ENCODE measurements at regions not wholly inside any gene's neighbourhood (a gene's known extent, or its start where the extent isn't known, plus 50 kb on each side); places are given as distances from the start of the nearest gene placed in this dataset.
"Not testable (repeated sequence)": the region's sequence is repeated elsewhere in the genome, so short reads cannot be mapped to it uniquely, and the experiment has no call there.

- no peak for DNase-seq (ENCODE audit: low spot score)
These were observed 80.0 kb upstream of the COL5A1 start for GRCh38 chr9:134561427-134562145.

GRCh38 chr9:134562146-134562849, 79.3 kb upstream of the COL5A1 start:
- DNase-seq (ENCODE audit: low spot score): no peak

- no peak for DNase-seq (ENCODE audit: low spot score)
These were observed 78.2 kb upstream of the COL5A1 start for GRCh38 chr9:134563397-134563796.

GRCh38 chr9:134564431-134565170, 77.0 kb upstream of the COL5A1 start:
- no peak for DNase-seq (ENCODE audit: low spot score)

- DNase-seq (ENCODE audit: low spot score): no peak
These were observed 76.2 kb upstream of the COL5A1 start for GRCh38 chr9:134565316-134565915.

GRCh38 chr9:134566196-134566847, 75.3 kb upstream of the COL5A1 start:
- no peak for DNase-seq (ENCODE audit: low spot score)

- no peak for DNase-seq (ENCODE audit: low spot score)
These were observed 74.7 kb upstream of the COL5A1 start for GRCh38 chr9:134566936-134567335.

- DNase-seq (ENCODE audit: low spot score): no peak
These were observed 73.5 kb upstream of the COL5A1 start for GRCh38 chr9:134568116-134568515.

GRCh38 chr9:134568811-134569210, 72.8 kb upstream of the COL5A1 start:
- no peak for DNase-seq (ENCODE audit: low spot score)

GRCh38 chr9:134569626-134570025, 72.0 kb upstream of the COL5A1 start:
- DNase-seq (ENCODE audit: low spot score): no peak

- DNase-seq (ENCODE audit: low spot score): no peak
These were observed 71.4 kb upstream of the COL5A1 start for GRCh38 chr9:134570151-134570621.

GRCh38 chr9:134570711-134571325, 70.8 kb upstream of the COL5A1 start:
- no peak for DNase-seq (ENCODE audit: low spot score)

GRCh38 chr9:134571326-134571931, 70.2 kb upstream of the COL5A1 start:
- no peak for DNase-seq (ENCODE audit: low spot score)

GRCh38 chr9:134571946-134572917, 69.4 kb upstream of the COL5A1 start:
- DNase-seq (ENCODE audit: low spot score): no peak

GRCh38 chr9:134574686-134575085, 66.9 kb upstream of the COL5A1 start:
- not testable (repeated sequence) for DNase-seq (ENCODE audit: low spot score)

GRCh38 chr9:134575103-134575900, 66.3 kb upstream of the COL5A1 start:
- DNase-seq (ENCODE audit: low spot score): no peak

- DNase-seq (ENCODE audit: low spot score): no peak
These were observed 65.8 kb upstream of the COL5A1 start for GRCh38 chr9:134575901-134576176.

- no peak for DNase-seq (ENCODE audit: low spot score)
These were observed 56.5 kb upstream of the COL5A1 start for GRCh38 chr9:134585021-134585561.

All from pons (tissue), 1 donor.